Right renal cortex interstitium (tissue), 3 donors: ENCODE measurements at regions not wholly inside any gene's neighbourhood (a gene's known extent, or its start where the extent isn't known, plus 50 kb on each side); places are given as distances from the start of the nearest gene placed in this dataset.

ENCODE experiments used
- DNase-seq, 3 donors: peaks; one replicate each; pipeline ENCODE4 v3.0.0-alpha.2; 2013; ENCODE audit warnings: low read depth in 3 of 3, low spot score in 2 of 3

- DNase-seq: no peak
Observed at GRCh38 chr20:39630215-39630908, 668.2 kb downstream of the DHX35 start.

- DNase-seq: no peak
Observed at GRCh38 chr20:39627765-39628164, 665.6 kb downstream of the DHX35 start.

GRCh38 chr20:39624316-39624715, 662.2 kb downstream of the DHX35 start:
- no peak for DNase-seq

- no peak for DNase-seq
Observed at GRCh38 chr20:39623584-39624234, 661.6 kb downstream of the DHX35 start.

- DNase-seq: no peak
Observed at GRCh38 chr20:39619271-39619785, 657.2 kb downstream of the DHX35 start.

GRCh38 chr20:39611901-39612300, 649.8 kb downstream of the DHX35 start:
- no peak for DNase-seq

GRCh38 chr20:39607141-39607540, 645.0 kb downstream of the DHX35 start:
- no peak for DNase-seq

GRCh38 chr20:39605908-39606307, 643.8 kb downstream of the DHX35 start:
- DNase-seq: no peak

GRCh38 chr20:39605361-39605760, 643.2 kb downstream of the DHX35 start:
- no peak for DNase-seq

- DNase-seq: no peak
Observed at GRCh38 chr20:39603219-39603618, 641.1 kb downstream of the DHX35 start.

GRCh38 chr20:39602649-39603048, 640.5 kb downstream of the DHX35 start:
- no peak for DNase-seq

GRCh38 chr20:39600871-39601270, 638.7 kb downstream of the DHX35 start:
- no peak for DNase-seq

GRCh38 chr20:39600156-39600555, 638.0 kb downstream of the DHX35 start:
- DNase-seq: no peak

- no peak for DNase-seq
Observed at GRCh38 chr20:39596554-39596953, 634.4 kb downstream of the DHX35 start.

- DNase-seq: no peak
Observed at GRCh38 chr20:39592371-39592770, 630.2 kb downstream of the DHX35 start.

- DNase-seq: no peak
Observed at GRCh38 chr20:39588148-39588757, 626.1 kb downstream of the DHX35 start.

GRCh38 chr20:39581034-39581433, 618.9 kb downstream of the DHX35 start:
- no peak for DNase-seq

- no peak for DNase-seq
Observed at GRCh38 chr20:39576771-39577170, 614.6 kb downstream of the DHX35 start.

- DNase-seq: no peak
Observed at GRCh38 chr20:39574061-39574460, 611.9 kb downstream of the DHX35 start.

- no peak for DNase-seq
Observed at GRCh38 chr20:39571171-39571570, 609.0 kb downstream of the DHX35 start.

- DNase-seq: no peak
Observed at GRCh38 chr20:39568109-39568508, 606.0 kb downstream of the DHX35 start.

GRCh38 chr20:39563349-39563748, 601.2 kb downstream of the DHX35 start:
- DNase-seq: no peak
